Gastrocnemius medialis (tissue), 4 donors: ENCODE measurements at regions not wholly inside any gene's neighbourhood (a gene's known extent, or its start where the extent isn't known, plus 50 kb on each side); places are given as distances from the start of the nearest gene placed in this dataset.

ENCODE experiments used
- CTCF ChIP-seq, 5 experiments: fragments of 450-650 bp in 3 of 5; fragments of 200-600 bp in 2 of 5; sonication (generic) in 2 of 5; IDR thresholded peaks in 4 of 5; conservative IDR thresholded peaks in 1 of 5; 1 replicate in 4 of 5; 2 replicates in 1 of 5; pipeline ENCODE4 v1.5.1; 2016 to 2019; ENCODE audit warnings: antibody characterized with exemption in 5 of 5, mild to moderate bottlenecking in 3 of 5, moderate library complexity in 3 of 5
- POLR2A ChIP-seq, 2 donors: fragments of 450-650 bp; IDR thresholded peaks; one replicate each; pipeline ENCODE4 v1.6.1; 2017; ENCODE audit warnings: antibody characterized with exemption in 2 of 2, mild to moderate bottlenecking in 2 of 2, moderate library complexity in 2 of 2

DNA sequence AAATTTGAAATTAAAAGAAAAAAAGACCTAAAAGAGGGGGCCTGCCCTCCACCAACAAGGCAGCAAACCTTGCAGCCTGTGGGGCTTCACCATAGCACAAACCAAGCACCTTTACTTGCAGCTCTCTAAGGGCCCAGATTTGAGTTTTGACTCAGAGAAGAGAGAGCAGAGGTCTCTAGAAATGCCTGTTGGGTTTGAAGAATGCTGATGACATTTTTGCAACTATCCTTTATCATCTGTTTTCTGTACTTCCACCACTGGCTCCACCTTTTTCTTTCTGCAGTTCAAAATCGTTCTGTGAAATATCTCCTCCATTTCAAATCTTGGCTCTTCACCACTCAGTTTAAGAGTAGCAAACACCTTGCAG lies 83.8 kb upstream of the HMGA2 start:
- no peak for TF ChIP-seq CTCF (IDR thresholded peaks at IDR 0.05 in 4 of 5, conservative IDR thresholded peaks at IDR 0.05 in 1 of 5)
- TF ChIP-seq POLR2A (IDR thresholded peaks at IDR 0.05) = no peak
